KBM-7 (cell line): ENCODE measurements at regions not wholly inside any gene's neighbourhood (a gene's known extent, or its start where the extent isn't known, plus 50 kb on each side); places are given as distances from the start of the nearest gene placed in this dataset.

ENCODE experiments used
- DNase-seq: peaks from one replicate; pipeline ENCODE4 v3.0.0-alpha.2; 2015
- in situ Hi-C: fragments of 300-500 bp; cut with MboI; formaldehyde crosslinking; loops from 2 replicates; pipeline ENCODE4 v1.14.3; 2020; ENCODE audit warnings: low sequenced_read_pairs, low pct_unique_long_range_greater_than_20kb, mixed read lengths

GRCh38 chr2:12244070-12244469 is 472.7 kb upstream of the TRIB2 start:
- in situ Hi-C loops, result no loop called here
- no peak for DNase-seq

DNA sequence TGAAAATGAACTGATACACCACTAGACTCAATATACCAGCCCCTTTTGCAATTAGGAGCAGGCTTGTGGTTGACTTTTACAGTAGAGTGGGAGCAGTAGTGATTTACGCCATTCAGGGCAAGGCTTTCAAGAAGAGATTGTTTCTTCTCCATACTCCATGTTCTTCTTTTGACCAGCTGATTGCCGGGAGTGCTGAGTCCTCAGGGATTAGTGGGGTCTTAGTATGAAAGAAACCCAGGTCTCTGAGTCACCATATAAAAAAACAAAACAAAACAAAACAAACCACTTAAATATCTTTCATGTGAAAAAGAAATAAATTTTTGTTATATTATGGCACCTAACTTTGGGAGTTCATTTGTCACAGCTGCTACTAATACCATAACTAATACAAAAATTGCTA is 465.6 kb upstream of the TRIB2 start:
- DNase-seq, result no peak
- in situ Hi-C loops, result no loop called here

DNA sequence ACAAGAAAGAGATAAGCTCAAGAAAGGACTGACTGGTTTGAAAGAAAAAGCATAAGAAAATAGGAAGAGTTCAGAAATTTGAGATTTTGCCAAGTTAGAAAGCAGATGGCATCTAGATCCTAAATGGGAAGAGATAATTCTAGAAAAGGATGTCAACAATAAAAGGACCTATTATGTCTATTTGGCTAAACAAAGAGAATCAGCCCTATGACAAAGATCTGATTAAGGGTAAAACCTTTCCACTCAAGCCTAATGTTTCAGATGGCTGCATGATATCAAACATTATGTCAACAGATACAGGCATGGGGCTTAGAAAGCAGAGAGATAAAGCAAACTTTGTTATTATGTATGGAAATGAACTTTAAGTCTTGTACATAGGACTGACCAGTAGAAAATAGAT is 465.0 kb upstream of the TRIB2 start:
- no peak for DNase-seq
- in situ Hi-C loops, result no loop called here

GRCh38 chr2:12253167-12253778 is 463.5 kb upstream of the TRIB2 start:
- no peak for DNase-seq
- in situ Hi-C loops, result no loop called here

DNA sequence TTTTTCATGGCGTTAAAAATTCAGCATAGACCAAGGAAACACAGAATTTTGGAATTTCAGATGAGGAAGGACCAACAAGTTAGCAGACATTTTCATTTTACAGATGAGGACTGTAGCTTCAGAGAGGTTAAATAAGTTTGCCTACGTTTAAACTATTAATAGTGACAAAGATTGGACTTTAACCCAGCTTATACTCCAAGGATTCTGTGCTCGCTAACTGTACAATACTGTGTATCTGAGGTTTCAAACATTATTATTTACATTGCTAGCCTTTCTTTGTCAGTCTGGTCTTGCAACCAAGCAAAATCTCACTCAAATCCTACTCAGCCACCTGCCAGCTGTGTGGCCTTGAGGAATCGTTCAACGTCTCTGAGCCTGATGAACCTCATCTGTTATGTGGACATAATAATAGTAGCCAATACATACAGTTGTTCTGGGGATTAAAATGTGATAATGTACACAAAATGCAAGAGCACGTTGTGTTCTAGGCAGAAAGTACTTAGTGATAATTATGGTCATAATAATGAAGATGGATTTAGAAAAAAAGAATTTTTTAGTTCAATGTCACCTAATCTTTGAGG is 462.4 kb upstream of the TRIB2 start:
- in situ Hi-C loops, result no loop called here
- no peak for DNase-seq

DNA sequence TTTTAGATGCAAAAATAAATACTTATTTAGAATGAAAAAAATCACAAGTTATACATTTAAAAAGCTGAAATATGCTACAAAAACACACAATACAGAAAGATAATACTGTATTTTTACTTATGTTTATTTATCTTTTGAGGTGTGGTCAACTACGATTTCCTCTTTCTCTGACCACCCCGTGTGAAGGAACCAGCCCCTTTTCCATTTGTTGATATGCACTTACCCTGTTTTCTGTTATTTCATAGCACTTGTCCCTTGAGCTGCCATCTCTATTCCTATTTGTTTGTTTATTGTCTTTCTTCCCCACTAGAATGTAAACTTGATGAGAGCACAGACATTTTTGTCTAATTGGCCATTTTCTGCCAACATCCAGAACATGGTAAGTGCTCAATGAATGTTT is 460.5 kb upstream of the TRIB2 start:
- in situ Hi-C loops, result no loop called here
- no peak for DNase-seq

- no peak for DNase-seq
- in situ Hi-C loops, result no loop called here
Measured at GRCh38 chr2:12257476-12257875, 459.3 kb upstream of the TRIB2 start.

GRCh38 chr2:12259493-12259892 is 457.2 kb upstream of the TRIB2 start:
- DNase-seq, result no peak
- in situ Hi-C loops, result no loop called here

GRCh38 chr2:12261986-12262680 is 454.6 kb upstream of the TRIB2 start:
- in situ Hi-C loops, result no loop called here
- no peak for DNase-seq

- DNase-seq, result no peak
- in situ Hi-C loops, result no loop called here
Measured at GRCh38 chr2:12262681-12263436, 453.9 kb upstream of the TRIB2 start.

DNA sequence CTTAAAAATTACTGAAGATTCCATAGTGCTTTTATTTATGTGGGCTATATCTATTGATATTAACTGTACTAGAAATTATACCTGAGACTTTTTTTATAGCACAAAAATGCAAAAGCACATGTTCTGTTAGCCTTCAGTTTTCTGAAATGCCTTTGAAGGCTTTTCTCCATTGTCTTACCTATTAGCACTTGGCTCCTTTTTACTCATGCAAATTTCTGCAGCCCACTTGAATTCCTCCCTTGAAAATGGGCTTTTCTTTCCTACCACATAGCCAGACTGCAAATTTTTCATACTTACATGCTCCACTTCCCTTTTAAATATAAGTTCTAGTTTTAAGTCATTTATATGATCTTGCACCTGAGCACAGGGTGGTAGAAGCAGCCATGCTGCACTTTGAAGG is 453.0 kb upstream of the TRIB2 start:
- in situ Hi-C loops, result no loop called here
- no peak for DNase-seq

DNA sequence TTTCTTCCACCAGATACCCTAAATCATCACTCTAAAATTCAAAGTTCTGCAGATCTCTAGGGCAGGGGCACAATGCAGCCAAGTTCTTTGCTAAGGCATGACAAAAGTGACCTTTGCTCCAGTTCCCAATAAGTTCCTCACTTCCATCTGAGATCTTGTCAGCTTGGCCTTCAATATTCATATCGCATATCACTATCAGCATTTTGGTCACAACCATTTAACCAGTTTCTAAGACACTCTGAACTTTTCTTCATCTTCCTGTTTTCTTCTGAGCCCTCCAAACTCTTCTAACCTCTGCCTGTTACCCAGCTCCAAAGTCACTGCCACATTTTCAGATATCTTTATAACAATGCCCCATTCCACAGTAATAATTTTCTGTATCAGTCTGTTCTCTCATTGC is 452.6 kb upstream of the TRIB2 start:
- in situ Hi-C loops, result no loop called here
- DNase-seq, result no peak

- in situ Hi-C loops, result no loop called here
- DNase-seq, result no peak
Measured at GRCh38 chr2:12265646-12266045, 451.1 kb upstream of the TRIB2 start.

DNA sequence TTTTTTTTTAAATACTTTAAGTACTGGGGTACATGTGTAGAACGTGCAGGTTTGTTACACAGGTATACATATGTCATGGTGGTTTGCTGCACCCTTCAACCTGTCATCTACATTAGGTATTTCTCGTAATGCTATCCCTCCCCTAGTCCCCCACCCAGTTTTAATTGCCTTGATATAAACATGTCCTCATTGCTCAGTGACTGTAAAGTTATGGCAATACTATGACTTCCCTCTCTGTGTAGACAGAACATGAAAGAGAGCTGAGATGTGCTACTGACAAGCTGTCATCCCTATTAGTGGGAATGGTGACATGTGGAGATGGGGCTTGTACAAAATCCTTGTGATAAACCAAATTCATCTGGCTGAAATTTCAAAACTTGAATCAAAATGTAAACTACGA is 449.7 kb upstream of the TRIB2 start:
- DNase-seq, result no peak
- in situ Hi-C loops, result no loop called here

- DNase-seq, result no peak
- in situ Hi-C loops, result no loop called here
Measured at GRCh38 chr2:12269041-12269972, 447.4 kb upstream of the TRIB2 start.

DNA sequence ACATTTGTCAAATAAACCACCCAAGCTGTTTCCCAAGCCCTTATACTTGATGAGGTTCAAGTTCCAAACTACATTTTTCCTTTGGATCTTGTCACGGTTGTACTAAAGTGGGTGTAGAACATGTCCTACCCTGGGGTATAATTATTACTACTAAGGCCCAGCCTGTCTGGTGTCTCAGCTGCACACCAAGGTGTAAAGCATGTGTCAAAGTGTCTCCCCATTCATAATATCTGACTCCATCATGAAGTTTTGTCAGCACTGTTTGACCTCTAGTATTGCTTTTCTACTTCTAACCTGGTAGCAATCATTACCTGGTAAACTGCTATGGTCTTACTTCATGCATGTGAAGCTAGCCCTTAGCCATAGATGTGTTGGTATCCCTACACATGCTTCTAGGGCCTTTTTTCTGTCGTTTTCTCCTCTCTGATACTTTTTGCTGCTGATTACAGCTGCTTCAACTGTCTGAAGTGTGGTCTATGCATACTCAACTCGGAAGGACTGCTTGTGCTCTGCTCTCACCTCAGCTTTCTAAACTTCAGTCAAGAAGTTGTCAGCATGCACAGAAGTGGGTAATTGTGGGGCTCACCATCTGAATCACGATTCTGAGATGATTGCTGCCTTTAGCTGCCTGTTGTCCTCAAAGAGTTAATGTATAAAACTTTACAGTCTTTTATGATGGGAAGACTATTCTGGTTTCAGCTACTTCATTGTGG is 445.7 kb upstream of the TRIB2 start:
- in situ Hi-C loops, result no loop called here
- no peak for DNase-seq

DNA sequence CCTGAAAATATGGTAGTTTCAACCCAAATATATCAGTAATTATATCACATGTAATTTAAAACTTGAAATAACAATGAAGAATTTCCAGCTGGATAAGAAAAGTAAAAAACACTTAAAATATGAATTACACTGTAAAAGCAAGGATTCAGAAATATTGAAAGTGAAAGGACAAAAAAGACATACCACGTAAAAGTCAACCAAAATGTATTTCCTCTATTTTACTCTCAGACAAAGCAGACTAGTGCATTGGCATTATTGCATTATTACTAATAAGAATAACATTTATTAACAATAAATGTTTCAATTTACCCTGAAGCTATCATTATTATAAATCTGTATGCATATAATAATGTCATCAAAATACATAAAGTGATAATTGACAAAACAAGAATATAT is 445.1 kb upstream of the TRIB2 start:
- in situ Hi-C loops, result no loop called here
- no peak for DNase-seq

- in situ Hi-C loops, result no loop called here
- DNase-seq, result no peak
Measured at GRCh38 chr2:12273111-12273510, 443.6 kb upstream of the TRIB2 start.

DNA sequence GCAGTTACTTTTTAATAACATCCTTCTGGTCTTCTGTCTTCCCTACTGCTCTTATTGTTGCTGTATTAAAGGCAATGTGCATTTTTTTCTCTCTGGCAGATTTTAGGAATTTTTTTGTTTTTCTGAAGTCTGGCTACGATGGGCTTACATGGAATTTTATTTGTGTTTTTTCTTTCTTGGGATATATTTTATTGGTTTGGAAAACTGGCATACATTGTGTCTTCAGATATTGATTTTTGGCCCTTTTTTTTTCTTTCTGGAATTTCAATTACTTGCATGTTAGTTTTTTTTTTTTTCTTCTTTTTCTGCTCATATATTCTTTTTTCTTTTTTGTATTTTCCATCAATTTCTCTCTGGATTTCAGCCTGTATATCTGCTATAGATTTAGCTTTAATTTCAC is 442.1 kb upstream of the TRIB2 start:
- no peak for DNase-seq
- in situ Hi-C loops, result no loop called here
